GM21717 (cell line): ENCODE measurements at regions not wholly inside any gene's neighbourhood (a gene's known extent, or its start where the extent isn't known, plus 50 kb on each side); places are given as distances from the start of the nearest gene placed in this dataset.
"Not testable (repeated sequence)": the region's sequence is repeated elsewhere in the genome, so short reads cannot be mapped to it uniquely, and the experiment has no call there.

Experiments used
- ATAC-seq: cut with Tn5 transposase; IDR thresholded peaks from one replicate; pipeline ENCODE4 v1.9.1; 2021; ENCODE audit warnings: mild to moderate bottlenecking, moderate library complexity; ENCODE audit not compliant: unreplicated experiment

- no peak for ATAC-seq
These were observed 201.6 kb upstream of the NANOGP8 start for GRCh38 chr15:35286721-35287120.

GRCh38 chr15:35282965-35283496, 197.9 kb upstream of the NANOGP8 start:
- ATAC-seq, result no peak

- ATAC-seq, result no peak
These were observed 196.4 kb upstream of the NANOGP8 start for GRCh38 chr15:35281515-35281914.

GRCh38 chr15:35279811-35280210, 194.7 kb upstream of the NANOGP8 start:
- no peak for ATAC-seq

GRCh38 chr15:35271371-35272043, 186.4 kb upstream of the NANOGP8 start:
- no peak for ATAC-seq

GRCh38 chr15:35260941-35261340, 175.8 kb upstream of the NANOGP8 start:
- ATAC-seq, result no peak

GRCh38 chr15:35260274-35260673, 175.2 kb upstream of the NANOGP8 start:
- not testable (repeated sequence) for ATAC-seq

- ATAC-seq, result no peak
These were observed 171.5 kb upstream of the NANOGP8 start for GRCh38 chr15:35256551-35256950.

- no peak for ATAC-seq
These were observed 171.0 kb upstream of the NANOGP8 start for GRCh38 chr15:35256141-35256540.

GRCh38 chr15:35254908-35255307, 169.8 kb upstream of the NANOGP8 start:
- not testable (repeated sequence) for ATAC-seq

- no peak for ATAC-seq
These were observed 169.0 kb upstream of the NANOGP8 start for GRCh38 chr15:35254062-35254461.

- ATAC-seq, result no peak
These were observed 167.3 kb upstream of the NANOGP8 start for GRCh38 chr15:35252351-35252865.

- ATAC-seq, result no peak
These were observed 162.1 kb upstream of the NANOGP8 start for GRCh38 chr15:35247150-35247549.

GRCh38 chr15:35246451-35246850, 161.4 kb upstream of the NANOGP8 start:
- no peak for ATAC-seq

GRCh38 chr15:35245681-35246080, 160.6 kb upstream of the NANOGP8 start:
- not testable (repeated sequence) for ATAC-seq

GRCh38 chr15:35244227-35244626, 159.1 kb upstream of the NANOGP8 start:
- ATAC-seq, result no peak

GRCh38 chr15:35243758-35244157, 158.7 kb upstream of the NANOGP8 start:
- ATAC-seq, result no peak

GRCh38 chr15:35239693-35240092, 154.6 kb upstream of the NANOGP8 start:
- ATAC-seq, result not testable (repeated sequence)

- ATAC-seq, result not testable (repeated sequence)
These were observed 153.4 kb upstream of the NANOGP8 start for GRCh38 chr15:35238448-35238847.

GRCh38 chr15:35229085-35229484, 144.0 kb upstream of the NANOGP8 start:
- ATAC-seq, result no peak

GRCh38 chr15:35218215-35218614, 133.1 kb upstream of the NANOGP8 start:
- ATAC-seq, result no peak

- no peak for ATAC-seq
These were observed 130.0 kb upstream of the NANOGP8 start for GRCh38 chr15:35215093-35215492.
